Adrenal gland (tissue), 9 donors: ENCODE measurements at regions not wholly inside any gene's neighbourhood (a gene's known extent, or its start where the extent isn't known, plus 50 kb on each side); places are given as distances from the start of the nearest gene placed in this dataset.

Experiments
- DNase-seq, 7 donors: peaks; one replicate each; pipeline ENCODE4 v3.0.0-alpha.2; 2019 to 2020
- H3K27ac ChIP-seq, 5 donors: fragments of 200-600 bp; sonication (generic) in 4 of 5; 1 replicate in 3 of 5; 2 replicates in 2 of 5; pipeline versions ENCODE4 v1.5.1 to v1.8.0; 2016 to 2020; ENCODE audit warnings: mild to moderate bottlenecking in 1 of 5
- H3K27me3 ChIP-seq: fragments of 200-600 bp; 2 replicates; pipeline ENCODE4 v1.8.0; 2021
- H3K36me3 ChIP-seq, 2 donors: fragments of 200-600 bp; replicated peaks in 1 of 2; 1 replicate in 1 of 2; 2 replicates in 1 of 2; pipeline versions ENCODE4 v1.5.1 to v1.8.0; 2018 to 2022
- H3K4me1 ChIP-seq, 2 donors: fragments of 200-600 bp; replicated peaks in 1 of 2; 1 replicate in 1 of 2; 2 replicates in 1 of 2; pipeline versions ENCODE4 v1.5.1 to v1.8.0; 2018 to 2021
- H3K4me3 ChIP-seq, 4 donors: fragments of 200-600 bp; sonication (generic) in 3 of 4; one replicate each; pipeline ENCODE4 v1.5.1; 2016 to 2018
- H3K9me3 ChIP-seq, 3 donors: fragments of 200-600 bp; sonication (generic) in 1 of 3; replicated peaks in 1 of 3; 1 replicate in 2 of 3; 2 replicates in 1 of 3; pipeline versions ENCODE4 v1.5.1 to v1.8.0; 2016 to 2021
- POLR2A ChIP-seq, 2 donors: fragments of 450-650 bp; IDR thresholded peaks; one replicate each; pipeline ENCODE4 v1.6.1; 2017; ENCODE audit warnings: antibody characterized with exemption in 2 of 2, mild to moderate bottlenecking in 2 of 2, moderate library complexity in 1 of 2
- WGBS, 4 donors: extraction: QIAGEN DNeasy Blood & Tissue Kit in 2 of 4; methylation state at CpG; one replicate each; pipeline versions ENCODE4 v1.1.5 to v1.1.7; 2013 to 2017; 5-methylcytosine and 5-hydroxymethylcytosine counted together
- intact Hi-C, 2 donors: fragments of 100-400 bp; cut with DNase I; formaldehyde crosslinking; loops; one replicate each; pipeline versions ENCODE4 v1.14.1 to v1.15.0; 2022 to 2023
- TF ChIP-seq, protein P1 (sequence below), 6 experiments: fragments of 450-650 bp in 4 of 6; fragments of 200-600 bp in 2 of 6; sonication (generic) in 1 of 6; IDR thresholded peaks; 1 replicate in 5 of 6; 2 replicates in 1 of 6; pipeline versions ENCODE4 v1.5.1 to v1.8.0; 2016 to 2021; ENCODE audit warnings: antibody characterized with exemption in 6 of 6, mild to moderate bottlenecking in 2 of 6, moderate library complexity in 1 of 6
- donor health status: healthy with polysubstance abuse.
- donor health status: Bipolar disorder and iron deficiency.
- donor health status: DM: yes; HTN: yes; CAD: no.
- donor health status: DM: no; HTN: no; CAD: no.
- donor health status: DM: no; HTN: no; CAD: no.

DNA sequence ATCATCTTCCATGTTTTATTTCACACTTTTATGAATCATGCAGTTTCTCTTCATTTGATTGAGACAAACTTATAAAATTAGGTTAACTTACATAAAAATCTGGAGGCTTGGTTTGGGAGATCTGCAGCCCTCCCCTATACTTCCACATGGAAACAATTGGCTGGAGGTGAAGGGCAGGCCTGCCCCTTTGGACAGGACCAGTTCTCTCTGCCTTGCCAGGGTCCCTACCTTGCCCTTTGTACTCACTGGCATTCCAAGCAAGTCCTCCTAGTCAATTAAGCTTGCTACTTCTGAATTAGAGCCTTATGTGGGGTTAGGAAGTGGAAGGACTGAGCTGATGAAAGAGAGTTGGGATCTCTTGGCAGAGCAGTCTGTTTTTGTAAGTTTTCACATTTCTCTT is 257.3 kb downstream of the GAS1 start:
- Histone ChIP-seq H3K9me3 (no peaks in the 10 kb centered on the region), H3K36me3 (no peaks in the 10 kb centered on the region), H3K4me1 (no peaks in the 10 kb centered on the region), H3K27ac (no peak overlapping the region), H3K4me3 (no peak overlapping the region), H3K27me3 (no peaks in the 10 kb centered on the region)
- DNase-seq: no peak
- no peak for TF ChIP-seq POLR2A (IDR thresholded peaks at IDR 0.05)
- TF ChIP-seq, protein P1, sequence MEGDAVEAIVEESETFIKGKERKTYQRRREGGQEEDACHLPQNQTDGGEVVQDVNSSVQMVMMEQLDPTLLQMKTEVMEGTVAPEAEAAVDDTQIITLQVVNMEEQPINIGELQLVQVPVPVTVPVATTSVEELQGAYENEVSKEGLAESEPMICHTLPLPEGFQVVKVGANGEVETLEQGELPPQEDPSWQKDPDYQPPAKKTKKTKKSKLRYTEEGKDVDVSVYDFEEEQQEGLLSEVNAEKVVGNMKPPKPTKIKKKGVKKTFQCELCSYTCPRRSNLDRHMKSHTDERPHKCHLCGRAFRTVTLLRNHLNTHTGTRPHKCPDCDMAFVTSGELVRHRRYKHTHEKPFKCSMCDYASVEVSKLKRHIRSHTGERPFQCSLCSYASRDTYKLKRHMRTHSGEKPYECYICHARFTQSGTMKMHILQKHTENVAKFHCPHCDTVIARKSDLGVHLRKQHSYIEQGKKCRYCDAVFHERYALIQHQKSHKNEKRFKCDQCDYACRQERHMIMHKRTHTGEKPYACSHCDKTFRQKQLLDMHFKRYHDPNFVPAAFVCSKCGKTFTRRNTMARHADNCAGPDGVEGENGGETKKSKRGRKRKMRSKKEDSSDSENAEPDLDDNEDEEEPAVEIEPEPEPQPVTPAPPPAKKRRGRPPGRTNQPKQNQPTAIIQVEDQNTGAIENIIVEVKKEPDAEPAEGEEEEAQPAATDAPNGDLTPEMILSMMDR (IDR thresholded peaks at IDR 0.05): no peak
- intact Hi-C loops: no loop called here

DNA sequence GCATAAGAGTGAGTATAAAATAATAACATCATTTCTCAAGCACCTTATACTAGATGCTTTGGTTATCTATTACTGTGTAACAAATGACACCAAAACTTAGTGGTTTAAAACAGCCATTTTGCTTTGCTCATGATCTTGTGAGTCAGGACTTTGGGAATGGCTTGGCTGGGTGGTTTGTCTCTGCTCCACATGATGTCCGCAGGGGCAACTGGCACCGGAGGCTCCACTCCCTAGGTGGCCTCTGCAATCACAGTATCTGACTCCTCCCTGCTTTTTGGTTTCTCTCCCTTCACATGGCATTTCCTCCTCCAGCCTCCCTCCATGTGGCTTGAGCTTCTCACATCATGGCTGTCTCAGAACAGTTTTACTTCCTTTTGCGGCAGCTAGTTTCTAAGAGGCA is 259.5 kb downstream of the GAS1 start:
- no peak for DNase-seq
- intact Hi-C loops: no loop called here
- WGBS, 4 donors: 77 to 90% (median 83%) methylated on average over 3 of the region's 3 CpGs
- Histone ChIP-seq H3K4me3 (no peak overlapping the region), H3K36me3 (no peaks in the 10 kb centered on the region), H3K9me3 (no peaks in the 10 kb centered on the region), H3K27ac (no peak overlapping the region), H3K4me1 (no peaks in the 10 kb centered on the region), H3K27me3 (no peaks in the 10 kb centered on the region)
- no peak for TF ChIP-seq POLR2A (IDR thresholded peaks at IDR 0.05)
- TF ChIP-seq, protein P1 (IDR thresholded peaks at IDR 0.05): no peak

DNA sequence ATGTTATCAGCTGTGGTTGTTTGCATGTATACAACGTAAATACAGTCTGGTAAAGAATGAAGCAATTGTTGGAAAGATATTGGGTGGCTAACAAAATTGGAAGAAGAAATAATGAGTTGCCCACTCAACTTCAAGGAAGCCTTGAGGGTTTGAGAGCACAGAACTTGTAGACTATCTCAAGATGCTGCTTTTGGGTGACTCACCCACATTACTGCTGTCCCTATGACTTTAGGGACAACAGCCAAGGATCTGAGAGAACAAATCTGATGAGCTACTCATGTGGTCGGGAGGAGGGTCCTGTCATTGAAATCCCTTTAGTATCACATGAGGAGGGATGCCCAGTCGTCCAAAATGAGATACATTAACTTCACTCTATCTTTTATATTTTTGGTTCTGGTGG is 261.8 kb downstream of the GAS1 start:
- no peaks in the 10 kb centered on the region for H3K27me3 ChIP-seq
- H3K36me3 ChIP-seq: no peaks in the 10 kb centered on the region
- intact Hi-C loops: no loop called here
- H3K27ac ChIP-seq: no peak overlapping the region
- H3K4me1 ChIP-seq: no peaks in the 10 kb centered on the region
- H3K9me3 ChIP-seq: no peaks in the 10 kb centered on the region
- TF ChIP-seq, protein P1 (IDR thresholded peaks at IDR 0.05): no peak
- TF ChIP-seq POLR2A (IDR thresholded peaks at IDR 0.05): no peak
- DNase-seq: no peak
- 50 to 76% (median 66%) methylated on average over 3 of the region's 3 CpGs for WGBS, 4 donors
- no peak overlapping the region for H3K4me3 ChIP-seq

DNA sequence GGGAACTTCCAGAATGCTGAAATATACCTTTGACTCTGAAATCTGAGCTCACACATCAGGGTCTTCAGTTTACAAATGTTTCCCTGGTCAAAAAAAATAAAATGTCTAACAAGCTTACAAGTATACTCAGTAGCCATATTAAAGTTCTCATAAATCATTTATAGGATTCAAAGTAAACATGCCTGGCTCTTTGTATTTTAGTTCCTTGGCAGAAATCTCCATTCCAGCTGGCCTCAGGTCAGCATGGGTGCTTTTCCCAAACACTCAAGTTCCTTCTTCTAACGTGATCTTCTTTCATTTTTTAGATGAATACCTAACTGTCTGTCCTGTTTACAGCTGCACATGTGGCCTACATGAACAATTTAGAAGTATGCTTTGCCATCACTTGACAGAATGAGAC is 263.2 kb downstream of the GAS1 start:
- Histone ChIP-seq H3K27me3 (no peaks in the 10 kb centered on the region), H3K9me3 (no peaks in the 10 kb centered on the region), H3K36me3 (no peaks in the 10 kb centered on the region), H3K4me1 (no peaks in the 10 kb centered on the region), H3K4me3 (no peak overlapping the region), H3K27ac (no peak overlapping the region)
- DNase-seq: no peak
- TF ChIP-seq, protein P1 (IDR thresholded peaks at IDR 0.05): no peak
- TF ChIP-seq POLR2A (IDR thresholded peaks at IDR 0.05): no peak
- 20 to 44% (median 29%) methylated on average over 1 of the region's 1 CpG for WGBS, 4 donors
- intact Hi-C loops: no loop called here
